GM19455 (cell line): ENCODE measurements at regions not wholly inside any gene's neighbourhood (a gene's known extent, or its start where the extent isn't known, plus 50 kb on each side); places are given as distances from the start of the nearest gene placed in this dataset.
"Not testable (repeated sequence)": the region's sequence is repeated elsewhere in the genome, so short reads cannot be mapped to it uniquely, and the experiment has no call there.

Experiments used
- ATAC-seq: cut with Tn5 transposase; IDR thresholded peaks from one replicate; pipeline ENCODE4 v1.9.1; 2021; ENCODE audit not compliant: unreplicated experiment

- no peak for ATAC-seq
Observed at GRCh38 chr2:52611759-52612158, 1155.8 kb upstream of the CHAC2 start.

- ATAC-seq, result no peak
Observed at GRCh38 chr2:52608030-52608429, 1159.6 kb upstream of the CHAC2 start.

GRCh38 chr2:52597346-52597745 lies 1170.3 kb upstream of the CHAC2 start:
- ATAC-seq, result no peak

GRCh38 chr2:52594026-52594425 lies 1173.6 kb upstream of the CHAC2 start:
- ATAC-seq, result no peak

- not testable (repeated sequence) for ATAC-seq
Observed at GRCh38 chr2:52584071-52584470, 1183.5 kb upstream of the CHAC2 start.

GRCh38 chr2:52572469-52572894 lies 1195.1 kb upstream of the CHAC2 start:
- no peak for ATAC-seq

- no peak for ATAC-seq
Observed at GRCh38 chr2:52571380-52572347, 1195.9 kb upstream of the CHAC2 start.

- no peak for ATAC-seq
Observed at GRCh38 chr2:52570716-52571115, 1196.9 kb upstream of the CHAC2 start.

GRCh38 chr2:52563151-52563550 lies 1204.5 kb upstream of the CHAC2 start:
- no peak for ATAC-seq

- ATAC-seq, result no peak
Observed at GRCh38 chr2:52558265-52558664, 1209.3 kb upstream of the CHAC2 start.

- no peak for ATAC-seq
Observed at GRCh38 chr2:52542297-52542696, 1225.3 kb upstream of the CHAC2 start.

- no peak for ATAC-seq
Observed at GRCh38 chr2:52539026-52539970, 1228.3 kb upstream of the CHAC2 start.

- no peak for ATAC-seq
Observed at GRCh38 chr2:52537588-52537987, 1230.0 kb upstream of the CHAC2 start.

- no peak for ATAC-seq
Observed at GRCh38 chr2:52536929-52537460, 1230.6 kb upstream of the CHAC2 start.

GRCh38 chr2:52532956-52533355 lies 1234.6 kb upstream of the CHAC2 start:
- ATAC-seq, result no peak

- ATAC-seq, result no peak
Observed at GRCh38 chr2:52526735-52527134, 1240.9 kb upstream of the CHAC2 start.

GRCh38 chr2:52520644-52521043 lies 1247.0 kb upstream of the CHAC2 start:
- ATAC-seq, result no peak

GRCh38 chr2:52518678-52519077 lies 1248.9 kb upstream of the CHAC2 start:
- no peak for ATAC-seq

- no peak for ATAC-seq
Observed at GRCh38 chr2:52512760-52513159, 1254.8 kb upstream of the CHAC2 start.

GRCh38 chr2:52510432-52510831 lies 1257.2 kb upstream of the CHAC2 start:
- ATAC-seq, result no peak

GRCh38 chr2:52502476-52502860 lies 1265.1 kb upstream of the CHAC2 start:
- no peak for ATAC-seq
